WTC11 (cell line): ENCODE measurements at regions not wholly inside any gene's neighbourhood (a gene's known extent, or its start where the extent isn't known, plus 50 kb on each side); places are given as distances from the start of the nearest gene placed in this dataset.
"Not testable (repeated sequence)": the region's sequence is repeated elsewhere in the genome, so short reads cannot be mapped to it uniquely, and the experiment has no call there.

Experiments used
- ATAC-seq: fragments of 200-7000 bp; cut with Tn5 transposase; 2 replicates; pipeline ENCODE4 v1.10.0; 2021; ENCODE audit warnings: mild to moderate bottlenecking, moderate library complexity
- CTCF ChIA-PET: fragments of 300-600 bp; sonication (Branson Sonifier 250); formaldehyde crosslinking; loops from one replicate; lab custom pipeline; 2021; ENCODE audit warnings: antibody characterized with exemption; lab: Charles Lee
- POLR2A ChIA-PET: fragments of 350-600 bp; sonication (Branson Sonifier 250); formaldehyde crosslinking; loops from one replicate; lab custom pipeline; 2021; ENCODE audit warnings: antibody characterized with exemption; lab: Charles Lee
- DNase-seq: peaks from one replicate; pipeline ENCODE4 v3.0.0; 2021; ENCODE audit warnings: low spot score
- H3K27ac Mint-ChIP-seq: 2 replicates; pipeline ENCODE4 v1.8.0; 2021; ENCODE audit warnings: mixed read lengths
- H3K27me3 Mint-ChIP-seq: 2 replicates; pipeline ENCODE4 v1.8.0; 2021; ENCODE audit warnings: low read depth, mild to moderate bottlenecking, moderate library complexity, mixed read lengths
- H3K36me3 Mint-ChIP-seq: 2 replicates; pipeline ENCODE4 v1.8.0; 2021; ENCODE audit warnings: mixed read lengths
- H3K4me1 Mint-ChIP-seq: 2 replicates; pipeline ENCODE4 v1.8.0; 2022; ENCODE audit warnings: mixed read lengths
- H3K4me3 Mint-ChIP-seq: 2 replicates; pipeline ENCODE4 v1.8.0; 2021; ENCODE audit warnings: mild to moderate bottlenecking, moderate library complexity, mixed read lengths
- H3K9me3 Mint-ChIP-seq: 2 replicates; pipeline ENCODE4 v1.8.0; 2021; ENCODE audit warnings: mixed read lengths
- ATF3 ChIP-seq: sonication (generic); formaldehyde crosslinking; conservative IDR thresholded peaks from 2 replicates; pipeline ENCODE4 v1.8.1; 2022; ENCODE audit warnings: mild to moderate bottlenecking, missing genetic modification reagents
- CDX4 ChIP-seq: fragments of 250-450 bp; sonication (Bioruptor Pico); IDR thresholded peaks from 2 replicates; pipeline ENCODE4 v1.9.0; 2021; ENCODE audit warnings: moderate library complexity, mild to moderate bottlenecking, inconsistent platforms, borderline replicate concordance
- FOXP4 ChIP-seq: sonication (generic); formaldehyde crosslinking; IDR thresholded peaks from 2 replicates; pipeline ENCODE4 v1.8.0; 2022; ENCODE audit warnings: mild to moderate bottlenecking, missing genetic modification reagents
- GTF2I ChIP-seq: fragments of 250-450 bp; sonication (Bioruptor Pico); conservative IDR thresholded peaks from 2 replicates; pipeline ENCODE4 v1.4.0; 2021; ENCODE audit warnings: mild to moderate bottlenecking
- KAT7 ChIP-seq: sonication (generic); formaldehyde crosslinking; IDR thresholded peaks from 2 replicates; pipeline ENCODE4 v1.8.1; 2023; ENCODE audit warnings: missing genetic modification reagents, mild to moderate bottlenecking, borderline replicate concordance
- NFATC4 ChIP-seq: fragments of 250-450 bp; sonication (Bioruptor Pico); IDR thresholded peaks from 2 replicates; pipeline ENCODE4 v1.9.0; 2021; ENCODE audit warnings: mild to moderate bottlenecking
- PRDM15 ChIP-seq: sonication (generic); formaldehyde crosslinking; IDR thresholded peaks from 2 replicates; pipeline ENCODE4 v1.8.0; 2022; ENCODE audit warnings: missing genetic modification reagents
- PREB ChIP-seq: sonication (generic); formaldehyde crosslinking; IDR thresholded peaks from 2 replicates; pipeline ENCODE4 v1.8.1; 2022; ENCODE audit warnings: mild to moderate bottlenecking, missing genetic modification reagents, moderate library complexity, borderline replicate concordance
- SMAD3 ChIP-seq: sonication (generic); formaldehyde crosslinking; IDR thresholded peaks from 2 replicates; pipeline ENCODE4 v1.8.0; 2022; ENCODE audit warnings: missing genetic modification reagents, mild to moderate bottlenecking, borderline replicate concordance
- USF2 ChIP-seq: sonication (generic); formaldehyde crosslinking; IDR thresholded peaks from 2 replicates; pipeline ENCODE4 v1.8.1; 2023; ENCODE audit warnings: mild to moderate bottlenecking, missing genetic modification reagents, moderate library complexity
- ZBTB21 ChIP-seq: sonication (generic); formaldehyde crosslinking; IDR thresholded peaks from 2 replicates; pipeline ENCODE4 v1.8.1; 2023; ENCODE audit warnings: mild to moderate bottlenecking, missing genetic modification reagents, borderline replicate concordance
- ZBTB43 ChIP-seq: sonication (generic); formaldehyde crosslinking; IDR thresholded peaks from 2 replicates; pipeline ENCODE4 v1.8.1; 2023; ENCODE audit warnings: mild to moderate bottlenecking, missing genetic modification reagents
- ZNF396 ChIP-seq: fragments of 250-450 bp; sonication (Bioruptor Pico); IDR thresholded peaks from 2 replicates; pipeline ENCODE4 v1.8.0; 2021; ENCODE audit warnings: mild to moderate bottlenecking, moderate library complexity, borderline replicate concordance
- ZNF425 ChIP-seq: fragments of 250-450 bp; sonication (Bioruptor Pico); conservative IDR thresholded peaks from 2 replicates; pipeline ENCODE4 v1.9.0; 2021; ENCODE audit warnings: mild to moderate bottlenecking

- H3K27me3 Mint-ChIP-seq, H3K36me3 Mint-ChIP-seq, ATAC-seq, H3K4me3 Mint-ChIP-seq, CTCF ChIA-PET, DNase-seq, POLR2A ChIA-PET, H3K9me3 Mint-ChIP-seq, H3K27ac Mint-ChIP-seq: not testable (repeated sequence)
- H3K4me1 Mint-ChIP-seq: peaks cover 13% of the 10 kb centered on the region
These were observed 135.2 kb downstream of the ABCC12 start for GRCh38 chr16:48020617-48021016.

GRCh38 chr16:48014349-48015135 is 141.3 kb downstream of the ABCC12 start:
- H3K4me3 Mint-ChIP-seq: no peak overlapping the region
- POLR2A ChIA-PET: no interaction called here
- peaks cover 8% of the 10 kb centered on the region for H3K4me1 Mint-ChIP-seq
- peaks cover 14% of the 10 kb centered on the region for H3K9me3 Mint-ChIP-seq
- H3K27ac Mint-ChIP-seq: no peak overlapping the region
- ATAC-seq (no peak; the same call in 1 of the 2 replicates), DNase-seq (no peak)
- H3K27me3 Mint-ChIP-seq: 0 out of 2 replicates have a peak, but pooled peaks cover 2% of the 10 kb centered on the region
- CTCF ChIA-PET: no interaction called here
- TF ChIP-seq PREB (no peak), ZBTB43 (CRISPR knock-in tag) (no peak), KAT7 (CRISPR knock-in tag) (no peak), ZBTB21 (no peak), NFATC4 (CRISPR knock-in tag) (no peak), ZNF396 (CRISPR knock-in tag) (no peak), CDX4 (CRISPR knock-in tag) (no peak)
- no peaks in the 10 kb centered on the region for H3K36me3 Mint-ChIP-seq

- DNase-seq: no peak
- Mint-ChIP-seq H3K27me3 (0 out of 2 replicates have a peak, but pooled peaks cover 2% of the 10 kb centered on the region), H3K4me1 (peaks cover 8% of the 10 kb centered on the region), H3K9me3 (peaks cover 14% of the 10 kb centered on the region), H3K27ac (no peak overlapping the region), H3K36me3 (no peaks in the 10 kb centered on the region), H3K4me3 (no peak overlapping the region)
- ChIA-PET POLR2A (no interaction called here), CTCF (no interaction called here)
- no peak for ATAC-seq
- no peak for TF ChIP-seq ZNF425 (CRISPR knock-in tag)
- TF ChIP-seq ATF3 (CRISPR knock-in tag): no peak
- no peak for TF ChIP-seq PRDM15 (CRISPR knock-in tag)
- no peak for TF ChIP-seq CDX4 (CRISPR knock-in tag)
- TF ChIP-seq GTF2I: no peak
- no peak for TF ChIP-seq ZBTB43 (CRISPR knock-in tag)
- TF ChIP-seq SMAD3: no peak
- TF ChIP-seq USF2 (CRISPR knock-in tag): no peak
- TF ChIP-seq FOXP4 (CRISPR knock-in tag): no peak
These were observed 142.3 kb downstream of the ABCC12 start for GRCh38 chr16:48013491-48013901.
